GM23338 (cell line): ENCODE measurements at regions not wholly inside any gene's neighbourhood (a gene's known extent, or its start where the extent isn't known, plus 50 kb on each side); places are given as distances from the start of the nearest gene placed in this dataset.

Experiments used
- ATAC-seq: fragments of 200-7000 bp; cut with Tn5 transposase; 3 replicates; pipeline ENCODE4 v1.9.1; 2020
- DNase-seq: peaks from one replicate; pipeline ENCODE4 v3.0.0-alpha.2; 2015; ENCODE audit warnings: low spot score
- H2AFZ ChIP-seq: fragments of 200-600 bp; sonication (generic); 2 replicates; pipeline ENCODE4 v1.8.0; 2016; ENCODE audit warnings: antibody characterized with exemption, mild to moderate bottlenecking, moderate library complexity
- H3F3A ChIP-seq: fragments of 200-600 bp; sonication (generic); replicated peaks from 2 replicates; pipeline ENCODE4 v1.8.0; 2017; ENCODE audit warnings: antibody characterized with exemption, mixed run types, low read depth
- H3K27ac ChIP-seq: fragments of 200-600 bp; sonication (generic); 2 replicates; pipeline ENCODE4 v1.6.1; 2016; ENCODE audit warnings: low read depth
- H3K27me3 ChIP-seq: fragments of 200-600 bp; sonication (generic); 2 replicates; pipeline ENCODE4 v1.8.0; 2016; ENCODE audit warnings: mild to moderate bottlenecking, mixed run types, moderate library complexity; ENCODE audit not compliant: insufficient read depth
- H3K36me3 ChIP-seq: fragments of 200-600 bp; sonication (generic); 2 replicates; pipeline ENCODE4 v1.8.0; 2016; ENCODE audit warnings: mild to moderate bottlenecking; ENCODE audit not compliant: insufficient read depth
- H3K4me1 ChIP-seq: fragments of 200-600 bp; sonication (generic); 2 replicates; pipeline ENCODE4 v1.8.0; 2016; ENCODE audit warnings: mild to moderate bottlenecking, moderate library complexity; ENCODE audit not compliant: insufficient read depth
- H3K4me2 ChIP-seq: fragments of 200-600 bp; sonication (generic); 2 replicates; pipeline ENCODE4 v1.7.1; 2017; ENCODE audit warnings: mixed run types
- H3K4me3 ChIP-seq: fragments of 200-600 bp; sonication (generic); 2 replicates; pipeline ENCODE4 v1.6.1; 2016; ENCODE audit warnings: mixed run types
- H3K79me2 ChIP-seq: fragments of 200-600 bp; sonication (generic); replicated peaks from 2 replicates; pipeline ENCODE4 v1.8.0; 2017; ENCODE audit warnings: mild to moderate bottlenecking; ENCODE audit not compliant: insufficient read depth
- H3K9me2 ChIP-seq: fragments of 200-600 bp; sonication (generic); 2 replicates; pipeline ENCODE4 v1.8.0; 2017; ENCODE audit not compliant: insufficient read depth
- H4K20me1 ChIP-seq: fragments of 200-600 bp; sonication (generic); replicated peaks from 2 replicates; pipeline ENCODE4 v1.8.0; 2017; ENCODE audit warnings: mild to moderate bottlenecking; ENCODE audit not compliant: insufficient read depth
- H3K27ac Mint-ChIP-seq: 2 replicates; pipeline ENCODE4 v1.8.0; 2020; ENCODE audit warnings: inconsistent platforms, mild to moderate bottlenecking, moderate library complexity, mixed read lengths
- H3K27me3 Mint-ChIP-seq: 3 replicates; pipeline ENCODE4 v1.8.0; 2022; ENCODE audit warnings: low read depth, mild to moderate bottlenecking, moderate library complexity, mixed read lengths, inconsistent platforms; ENCODE audit not compliant: insufficient read depth, poor library complexity
- H3K36me3 Mint-ChIP-seq: 3 replicates; pipeline ENCODE4 v1.8.0; 2021; ENCODE audit warnings: low read depth, mild to moderate bottlenecking, inconsistent platforms, moderate library complexity, mixed read lengths
- H3K4me1 Mint-ChIP-seq: 3 replicates; pipeline ENCODE4 v1.8.0; 2020; ENCODE audit warnings: mild to moderate bottlenecking, inconsistent platforms, mixed read lengths
- H3K4me3 Mint-ChIP-seq: 3 replicates; pipeline ENCODE4 v1.8.0; 2021; ENCODE audit warnings: moderate library complexity, mild to moderate bottlenecking, inconsistent platforms, mixed read lengths
- H3K9me3 Mint-ChIP-seq: 3 replicates; pipeline ENCODE4 v1.8.0; 2020; ENCODE audit warnings: moderate library complexity, mild to moderate bottlenecking, inconsistent platforms, mixed read lengths
- CREB1 ChIP-seq: fragments of 250-450 bp; sonication (Bioruptor Pico); IDR thresholded peaks from 2 replicates; pipeline ENCODE4 v1.5.0; 2020; ENCODE audit warnings: low read depth, mild to moderate bottlenecking, moderate library complexity
- EZH2phosphoT487 ChIP-seq: fragments of 200-600 bp; sonication (generic); IDR thresholded peaks from one replicate; pipeline ENCODE4 v1.8.1; 2018; ENCODE audit warnings: antibody characterized with exemption; ENCODE audit not compliant: unreplicated experiment
- JUNB ChIP-seq: IDR thresholded peaks from one replicate; pipeline ENCODE4 v1.6.1; 2016; ENCODE audit warnings: antibody characterized with exemption; ENCODE audit not compliant: unreplicated experiment
- NANOG ChIP-seq: IDR thresholded peaks from 2 replicates; pipeline ENCODE4 v1.6.1; 2016; ENCODE audit warnings: antibody characterized with exemption, borderline replicate concordance
- POLR2AphosphoS5 ChIP-seq: IDR thresholded peaks from 2 replicates; pipeline ENCODE4 v1.6.1; 2016; ENCODE audit warnings: antibody characterized with exemption, low read depth
- ZNF114 ChIP-seq: fragments of 250-450 bp; sonication (Bioruptor Pico); IDR thresholded peaks from 2 replicates; pipeline ENCODE4 v1.5.0; 2020; ENCODE audit warnings: mild to moderate bottlenecking, moderate library complexity
- TF ChIP-seq, protein P1 (sequence below), 2 experiments: fragments of 200-600 bp in 1 of 2; sonication (generic) in 1 of 2; conservative IDR thresholded peaks; 2 replicates each; pipeline versions ENCODE4 v1.5.1 to v1.6.1; 2016 to 2017; ENCODE audit warnings: antibody characterized with exemption in 2 of 2, low read depth in 2 of 2, mild to moderate bottlenecking in 2 of 2, moderate library complexity in 1 of 2
- TF ChIP-seq, protein P2 (sequence below): IDR thresholded peaks from 2 replicates; pipeline ENCODE4 v1.6.1; 2016; ENCODE audit warnings: antibody characterized with exemption
- TF ChIP-seq, protein P3 (sequence below): IDR thresholded peaks from one replicate; pipeline ENCODE4 v1.6.1; 2018; ENCODE audit warnings: antibody characterized with exemption; ENCODE audit not compliant: unreplicated experiment
- TF ChIP-seq, protein P4 (sequence below): fragments of 250-450 bp; sonication (Bioruptor Pico); IDR thresholded peaks from 2 replicates; pipeline ENCODE4 v1.5.0; 2020; ENCODE audit warnings: mild to moderate bottlenecking, moderate library complexity

DNA sequence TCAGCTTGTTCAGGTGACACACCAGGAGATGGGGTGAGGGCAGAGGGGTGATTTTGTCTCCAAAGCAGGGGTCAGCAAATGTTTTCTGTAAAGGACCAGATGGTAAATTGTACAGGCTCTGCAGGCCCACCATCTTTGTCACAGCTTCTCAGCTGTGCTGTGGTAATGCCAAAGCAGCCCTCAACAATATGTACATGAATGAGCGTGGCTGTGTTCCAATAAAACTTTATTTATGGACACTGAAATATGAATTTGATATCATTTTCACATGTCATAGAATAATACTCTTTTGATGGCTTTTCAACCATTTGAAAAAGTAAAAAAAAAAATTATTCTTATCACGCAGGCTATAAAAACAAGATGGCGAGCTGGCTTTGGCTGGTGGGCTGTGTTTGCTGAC is 206.4 kb upstream of the RPL38 start (continued):
- TF ChIP-seq, protein P1, sequence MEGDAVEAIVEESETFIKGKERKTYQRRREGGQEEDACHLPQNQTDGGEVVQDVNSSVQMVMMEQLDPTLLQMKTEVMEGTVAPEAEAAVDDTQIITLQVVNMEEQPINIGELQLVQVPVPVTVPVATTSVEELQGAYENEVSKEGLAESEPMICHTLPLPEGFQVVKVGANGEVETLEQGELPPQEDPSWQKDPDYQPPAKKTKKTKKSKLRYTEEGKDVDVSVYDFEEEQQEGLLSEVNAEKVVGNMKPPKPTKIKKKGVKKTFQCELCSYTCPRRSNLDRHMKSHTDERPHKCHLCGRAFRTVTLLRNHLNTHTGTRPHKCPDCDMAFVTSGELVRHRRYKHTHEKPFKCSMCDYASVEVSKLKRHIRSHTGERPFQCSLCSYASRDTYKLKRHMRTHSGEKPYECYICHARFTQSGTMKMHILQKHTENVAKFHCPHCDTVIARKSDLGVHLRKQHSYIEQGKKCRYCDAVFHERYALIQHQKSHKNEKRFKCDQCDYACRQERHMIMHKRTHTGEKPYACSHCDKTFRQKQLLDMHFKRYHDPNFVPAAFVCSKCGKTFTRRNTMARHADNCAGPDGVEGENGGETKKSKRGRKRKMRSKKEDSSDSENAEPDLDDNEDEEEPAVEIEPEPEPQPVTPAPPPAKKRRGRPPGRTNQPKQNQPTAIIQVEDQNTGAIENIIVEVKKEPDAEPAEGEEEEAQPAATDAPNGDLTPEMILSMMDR (conservative IDR thresholded peaks at IDR 0.05; ENCODE audit: low read depth in 2 of 2): no peak
- TF ChIP-seq NANOG (no peak), POLR2AphosphoS5 (no peak), EZH2phosphoT487 (no peak)
- TF ChIP-seq, protein P2, sequence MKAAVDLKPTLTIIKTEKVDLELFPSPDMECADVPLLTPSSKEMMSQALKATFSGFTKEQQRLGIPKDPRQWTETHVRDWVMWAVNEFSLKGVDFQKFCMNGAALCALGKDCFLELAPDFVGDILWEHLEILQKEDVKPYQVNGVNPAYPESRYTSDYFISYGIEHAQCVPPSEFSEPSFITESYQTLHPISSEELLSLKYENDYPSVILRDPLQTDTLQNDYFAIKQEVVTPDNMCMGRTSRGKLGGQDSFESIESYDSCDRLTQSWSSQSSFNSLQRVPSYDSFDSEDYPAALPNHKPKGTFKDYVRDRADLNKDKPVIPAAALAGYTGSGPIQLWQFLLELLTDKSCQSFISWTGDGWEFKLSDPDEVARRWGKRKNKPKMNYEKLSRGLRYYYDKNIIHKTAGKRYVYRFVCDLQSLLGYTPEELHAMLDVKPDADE: no peak

DNA sequence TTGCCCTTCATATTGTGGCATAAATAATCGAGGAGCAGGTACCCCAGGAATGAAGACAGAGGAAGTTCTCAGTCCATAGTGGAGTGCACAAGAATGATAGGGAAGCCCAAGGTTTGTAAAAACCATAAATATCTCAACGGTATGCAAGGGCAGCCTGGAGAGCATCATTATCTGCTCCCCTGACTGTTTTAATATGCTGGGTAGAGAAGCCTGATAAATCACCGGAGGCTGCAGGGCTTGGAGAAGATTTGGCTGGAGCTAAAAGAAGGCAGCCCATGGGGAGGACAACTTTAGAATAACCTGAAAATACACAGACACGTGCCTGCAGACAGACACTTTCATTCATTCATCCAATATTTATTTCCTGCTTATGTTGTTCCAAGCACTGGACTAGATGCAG is 205.2 kb upstream of the RPL38 start:
- Histone ChIP-seq H3K4me1 (peaks cover 6% of the 10 kb centered on the region; the same call in 1 of the 2 replicates), H4K20me1 (no peaks in the 10 kb centered on the region), H3K79me2 (no peaks in the 10 kb centered on the region), H3K4me3 (no peak overlapping the region), H3K27me3 (no peaks in the 10 kb centered on the region), H3F3A (no peaks in the 10 kb centered on the region), H3K36me3 (no peaks in the 10 kb centered on the region), H3K4me2 (no peak overlapping the region), H3K27ac (no peak overlapping the region), H3K9me2 (0 out of 2 replicates have a peak, but pooled peaks cover 3% of the 10 kb centered on the region), H2AFZ (0 out of 2 replicates have a peak overlapping the region, but pooled peaks have one; percentile 23)
- DNase-seq (no peak), ATAC-seq (no peak)
- Mint-ChIP-seq H3K27ac (no peak overlapping the region), H3K4me1 (peaks cover 8% of the 10 kb centered on the region; the same call in 2 of the 3 replicates), H3K27me3 (peaks cover 8% of the 10 kb centered on the region), H3K9me3 (no peaks in the 10 kb centered on the region; the same call in 2 of the 3 replicates), H3K4me3 (no peak overlapping the region), H3K36me3 (no peaks in the 10 kb centered on the region)
- TF ChIP-seq, protein P3, sequence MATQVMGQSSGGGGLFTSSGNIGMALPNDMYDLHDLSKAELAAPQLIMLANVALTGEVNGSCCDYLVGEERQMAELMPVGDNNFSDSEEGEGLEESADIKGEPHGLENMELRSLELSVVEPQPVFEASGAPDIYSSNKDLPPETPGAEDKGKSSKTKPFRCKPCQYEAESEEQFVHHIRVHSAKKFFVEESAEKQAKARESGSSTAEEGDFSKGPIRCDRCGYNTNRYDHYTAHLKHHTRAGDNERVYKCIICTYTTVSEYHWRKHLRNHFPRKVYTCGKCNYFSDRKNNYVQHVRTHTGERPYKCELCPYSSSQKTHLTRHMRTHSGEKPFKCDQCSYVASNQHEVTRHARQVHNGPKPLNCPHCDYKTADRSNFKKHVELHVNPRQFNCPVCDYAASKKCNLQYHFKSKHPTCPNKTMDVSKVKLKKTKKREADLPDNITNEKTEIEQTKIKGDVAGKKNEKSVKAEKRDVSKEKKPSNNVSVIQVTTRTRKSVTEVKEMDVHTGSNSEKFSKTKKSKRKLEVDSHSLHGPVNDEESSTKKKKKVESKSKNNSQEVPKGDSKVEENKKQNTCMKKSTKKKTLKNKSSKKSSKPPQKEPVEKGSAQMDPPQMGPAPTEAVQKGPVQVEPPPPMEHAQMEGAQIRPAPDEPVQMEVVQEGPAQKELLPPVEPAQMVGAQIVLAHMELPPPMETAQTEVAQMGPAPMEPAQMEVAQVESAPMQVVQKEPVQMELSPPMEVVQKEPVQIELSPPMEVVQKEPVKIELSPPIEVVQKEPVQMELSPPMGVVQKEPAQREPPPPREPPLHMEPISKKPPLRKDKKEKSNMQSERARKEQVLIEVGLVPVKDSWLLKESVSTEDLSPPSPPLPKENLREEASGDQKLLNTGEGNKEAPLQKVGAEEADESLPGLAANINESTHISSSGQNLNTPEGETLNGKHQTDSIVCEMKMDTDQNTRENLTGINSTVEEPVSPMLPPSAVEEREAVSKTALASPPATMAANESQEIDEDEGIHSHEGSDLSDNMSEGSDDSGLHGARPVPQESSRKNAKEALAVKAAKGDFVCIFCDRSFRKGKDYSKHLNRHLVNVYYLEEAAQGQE: no peak
- TF ChIP-seq, protein P4, sequence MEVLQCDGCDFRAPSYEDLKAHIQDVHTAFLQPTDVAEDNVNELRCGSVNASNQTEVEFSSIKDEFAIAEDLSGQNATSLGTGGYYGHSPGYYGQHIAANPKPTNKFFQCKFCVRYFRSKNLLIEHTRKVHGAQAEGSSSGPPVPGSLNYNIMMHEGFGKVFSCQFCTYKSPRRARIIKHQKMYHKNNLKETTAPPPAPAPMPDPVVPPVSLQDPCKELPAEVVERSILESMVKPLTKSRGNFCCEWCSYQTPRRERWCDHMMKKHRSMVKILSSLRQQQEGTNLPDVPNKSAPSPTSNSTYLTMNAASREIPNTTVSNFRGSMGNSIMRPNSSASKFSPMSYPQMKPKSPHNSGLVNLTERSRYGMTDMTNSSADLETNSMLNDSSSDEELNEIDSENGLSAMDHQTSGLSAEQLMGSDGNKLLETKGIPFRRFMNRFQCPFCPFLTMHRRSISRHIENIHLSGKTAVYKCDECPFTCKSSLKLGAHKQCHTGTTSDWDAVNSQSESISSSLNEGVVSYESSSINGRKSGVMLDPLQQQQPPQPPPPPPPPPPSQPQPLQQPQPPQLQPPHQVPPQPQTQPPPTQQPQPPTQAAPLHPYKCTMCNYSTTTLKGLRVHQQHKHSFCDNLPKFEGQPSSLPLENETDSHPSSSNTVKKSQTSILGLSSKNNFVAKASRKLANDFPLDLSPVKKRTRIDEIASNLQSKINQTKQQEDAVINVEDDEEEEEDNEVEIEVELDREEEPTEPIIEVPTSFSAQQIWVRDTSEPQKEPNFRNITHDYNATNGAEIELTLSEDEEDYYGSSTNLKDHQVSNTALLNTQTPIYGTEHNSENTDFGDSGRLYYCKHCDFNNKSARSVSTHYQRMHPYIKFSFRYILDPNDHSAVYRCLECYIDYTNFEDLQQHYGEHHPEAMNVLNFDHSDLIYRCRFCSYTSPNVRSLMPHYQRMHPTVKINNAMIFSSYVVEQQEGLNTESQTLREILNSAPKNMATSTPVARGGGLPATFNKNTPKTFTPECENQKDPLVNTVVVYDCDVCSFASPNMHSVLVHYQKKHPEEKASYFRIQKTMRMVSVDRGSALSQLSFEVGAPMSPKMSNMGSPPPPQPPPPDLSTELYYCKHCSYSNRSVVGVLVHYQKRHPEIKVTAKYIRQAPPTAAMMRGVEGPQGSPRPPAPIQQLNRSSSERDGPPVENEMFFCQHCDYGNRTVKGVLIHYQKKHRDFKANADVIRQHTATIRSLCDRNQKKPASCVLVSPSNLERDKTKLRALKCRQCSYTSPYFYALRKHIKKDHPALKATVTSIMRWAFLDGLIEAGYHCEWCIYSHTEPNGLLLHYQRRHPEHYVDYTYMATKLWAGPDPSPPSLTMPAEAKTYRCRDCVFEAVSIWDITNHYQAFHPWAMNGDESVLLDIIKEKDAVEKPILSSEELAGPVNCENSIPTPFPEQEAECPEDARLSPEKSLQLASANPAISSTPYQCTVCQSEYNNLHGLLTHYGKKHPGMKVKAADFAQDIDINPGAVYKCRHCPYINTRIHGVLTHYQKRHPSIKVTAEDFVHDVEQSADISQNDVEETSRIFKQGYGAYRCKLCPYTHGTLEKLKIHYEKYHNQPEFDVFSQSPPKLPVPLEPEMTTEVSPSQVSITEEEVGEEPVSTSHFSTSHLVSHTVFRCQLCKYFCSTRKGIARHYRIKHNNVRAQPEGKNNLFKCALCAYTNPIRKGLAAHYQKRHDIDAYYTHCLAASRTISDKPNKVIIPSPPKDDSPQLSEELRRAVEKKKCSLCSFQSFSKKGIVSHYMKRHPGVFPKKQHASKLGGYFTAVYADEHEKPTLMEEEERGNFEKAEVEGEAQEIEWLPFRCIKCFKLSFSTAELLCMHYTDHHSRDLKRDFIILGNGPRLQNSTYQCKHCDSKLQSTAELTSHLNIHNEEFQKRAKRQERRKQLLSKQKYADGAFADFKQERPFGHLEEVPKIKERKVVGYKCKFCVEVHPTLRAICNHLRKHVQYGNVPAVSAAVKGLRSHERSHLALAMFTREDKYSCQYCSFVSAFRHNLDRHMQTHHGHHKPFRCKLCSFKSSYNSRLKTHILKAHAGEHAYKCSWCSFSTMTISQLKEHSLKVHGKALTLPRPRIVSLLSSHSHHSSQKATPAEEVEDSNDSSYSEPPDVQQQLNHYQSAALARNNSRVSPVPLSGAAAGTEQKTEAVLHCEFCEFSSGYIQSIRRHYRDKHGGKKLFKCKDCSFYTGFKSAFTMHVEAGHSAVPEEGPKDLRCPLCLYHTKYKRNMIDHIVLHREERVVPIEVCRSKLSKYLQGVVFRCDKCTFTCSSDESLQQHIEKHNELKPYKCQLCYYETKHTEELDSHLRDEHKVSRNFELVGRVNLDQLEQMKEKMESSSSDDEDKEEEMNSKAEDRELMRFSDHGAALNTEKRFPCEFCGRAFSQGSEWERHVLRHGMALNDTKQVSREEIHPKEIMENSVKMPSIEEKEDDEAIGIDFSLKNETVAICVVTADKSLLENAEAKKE: no peak
- TF ChIP-seq ZNF114 (CRISPR knock-in tag): no peak
- TF ChIP-seq NANOG: no peak
- TF ChIP-seq, protein P1 (conservative IDR thresholded peaks at IDR 0.05; ENCODE audit: low read depth in 2 of 2): no peak
- no peak for TF ChIP-seq EZH2phosphoT487
- TF ChIP-seq CREB1: no peak
- TF ChIP-seq JUNB: no peak
